Naive B cell (primary cell): ENCODE measurements at regions not wholly inside any gene's neighbourhood (a gene's known extent, or its start where the extent isn't known, plus 50 kb on each side); places are given as distances from the start of the nearest gene placed in this dataset.
"Not testable (repeated sequence)": the region's sequence is repeated elsewhere in the genome, so short reads cannot be mapped to it uniquely, and the experiment has no call there.

Source experiments
- ATAC-seq, 2 donors: fragments of 150-1000 bp; cut with Tn5 transposase; 2 replicates each; pipeline ENCODE4 v1.10.0; 2021; ENCODE audit warnings: low read depth in 2 of 2, mild to moderate bottlenecking in 2 of 2, moderate library complexity in 2 of 2
- DNase-seq: peaks from one replicate; pipeline ENCODE4 v3.0.0; 2022
- H3K27ac Mint-ChIP-seq, 6 donors: one replicate each; pipeline ENCODE4 v1.8.0; 2020 to 2022; ENCODE audit warnings: mild to moderate bottlenecking in 6 of 6, mixed read lengths in 6 of 6, moderate library complexity in 5 of 6, inconsistent platforms in 2 of 6
- H3K27me3 Mint-ChIP-seq, 3 donors: one replicate each; pipeline ENCODE4 v1.8.0; 2021 to 2022; ENCODE audit warnings: mixed read lengths in 3 of 3, mild to moderate bottlenecking in 1 of 3
- H3K36me3 Mint-ChIP-seq, 2 donors: one replicate each; pipeline ENCODE4 v1.8.0; 2020 to 2022; ENCODE audit warnings: mixed read lengths in 2 of 2, inconsistent platforms in 1 of 2, mild to moderate bottlenecking in 1 of 2
- H3K4me1 Mint-ChIP-seq, 3 donors: one replicate each; pipeline ENCODE4 v1.8.0; 2020 to 2022; ENCODE audit warnings: mixed read lengths in 3 of 3, inconsistent platforms in 1 of 3, mild to moderate bottlenecking in 1 of 3, moderate library complexity in 1 of 3
- H3K4me3 Mint-ChIP-seq, 8 donors: one replicate each; pipeline ENCODE4 v1.8.0; 2020 to 2022; ENCODE audit warnings: mild to moderate bottlenecking in 8 of 8, mixed read lengths in 8 of 8, moderate library complexity in 8 of 8, inconsistent platforms in 2 of 8
- H3K9me3 Mint-ChIP-seq, 7 donors: one replicate each; pipeline ENCODE4 v1.8.0; 2020 to 2022; ENCODE audit warnings: mixed read lengths in 7 of 7, mild to moderate bottlenecking in 5 of 7, inconsistent platforms in 2 of 7, moderate library complexity in 1 of 7

GRCh38 chr5:53262348-53262970, 152.9 kb upstream of the MOCS2 start:
- H3K4me3 Mint-ChIP-seq, result no peak overlapping the region
- H3K27ac Mint-ChIP-seq, result no peak overlapping the region
- H3K27me3 Mint-ChIP-seq, result peaks cover 0 to 8% (median 5%) of the 10 kb centered on the region in 3 donors
- peaks cover 0 to 2% (median 0%) of the 10 kb centered on the region in 7 donors for H3K9me3 Mint-ChIP-seq
- ATAC-seq (no peak), DNase-seq (no peak)
- H3K4me1 Mint-ChIP-seq, result no peaks in the 10 kb centered on the region
- H3K36me3 Mint-ChIP-seq, result peaks cover 0 to under 1% of the 10 kb centered on the region in 2 donors

DNA sequence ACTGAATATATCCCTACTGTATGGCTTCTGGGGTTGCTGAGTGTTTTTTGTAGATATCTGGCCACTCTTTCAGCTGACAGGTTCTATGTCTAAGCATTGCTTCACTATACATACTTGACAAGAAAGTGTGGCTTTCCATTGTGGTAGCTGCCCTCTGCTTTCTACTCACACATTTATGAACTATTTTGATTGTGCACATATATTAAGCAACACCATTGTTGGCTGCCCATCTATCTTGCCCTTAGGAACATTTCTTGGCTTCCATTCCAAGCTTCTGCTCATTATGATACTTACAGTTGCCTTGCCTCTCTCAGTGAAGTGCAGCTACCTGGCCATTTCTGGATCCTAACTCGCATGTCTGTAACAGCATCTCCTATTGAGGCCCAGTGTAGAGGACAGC, 153.6 kb upstream of the MOCS2 start:
- no peak overlapping the region for H3K27ac Mint-ChIP-seq
- no peak for ATAC-seq
- no peak for DNase-seq
- peaks cover 0 to 6% (median 0%) of the 10 kb centered on the region in 7 donors for H3K9me3 Mint-ChIP-seq
- H3K4me1 Mint-ChIP-seq, result no peaks in the 10 kb centered on the region
- H3K4me3 Mint-ChIP-seq, result no peak overlapping the region
- peaks cover 0 to 9% (median 8%) of the 10 kb centered on the region in 3 donors for H3K27me3 Mint-ChIP-seq
- H3K36me3 Mint-ChIP-seq, result peaks cover 0 to 6% of the 10 kb centered on the region in 2 donors

DNA sequence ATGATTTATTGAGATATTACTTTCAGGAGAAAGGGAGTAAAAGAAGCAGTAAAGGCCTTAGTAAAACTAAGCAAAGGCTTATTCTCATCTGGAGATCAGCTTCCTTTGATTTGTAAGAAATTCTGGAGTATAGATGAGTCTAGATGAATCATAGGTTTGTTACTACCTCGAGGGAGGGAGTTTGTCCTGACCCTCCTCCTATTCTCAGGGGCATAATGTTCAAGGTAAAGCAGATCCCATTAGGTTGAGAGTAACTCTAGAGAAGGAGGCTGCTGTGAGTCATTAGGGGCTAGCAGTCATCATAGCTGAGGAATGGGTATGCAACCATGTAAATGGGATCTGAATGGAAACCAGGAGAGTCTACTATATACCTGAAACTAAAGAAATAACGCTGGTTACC, 155.5 kb upstream of the MOCS2 start:
- Mint-ChIP-seq H3K27ac (no peak overlapping the region), H3K36me3 (peaks cover 0 to 6% of the 10 kb centered on the region in 2 donors), H3K4me3 (no peak overlapping the region), H3K9me3 (peaks cover 0 to 6% (median 0%) of the 10 kb centered on the region in 7 donors), H3K27me3 (peaks cover 6 to 13% (median 8%) of the 10 kb centered on the region in 3 donors), H3K4me1 (no peaks in the 10 kb centered on the region)
- DNase-seq, result no peak
- no peak for ATAC-seq

GRCh38 chr5:53268241-53268640, 158.7 kb upstream of the MOCS2 start:
- not testable (repeated sequence) for H3K27ac Mint-ChIP-seq, H3K4me1 Mint-ChIP-seq, H3K36me3 Mint-ChIP-seq, H3K4me3 Mint-ChIP-seq, ATAC-seq, DNase-seq
- peaks cover 6 to 13% (median 8%) of the 10 kb centered on the region in 3 donors for H3K27me3 Mint-ChIP-seq
- peaks cover 0 to 12% (median 4%) of the 10 kb centered on the region in 7 donors for H3K9me3 Mint-ChIP-seq

DNA sequence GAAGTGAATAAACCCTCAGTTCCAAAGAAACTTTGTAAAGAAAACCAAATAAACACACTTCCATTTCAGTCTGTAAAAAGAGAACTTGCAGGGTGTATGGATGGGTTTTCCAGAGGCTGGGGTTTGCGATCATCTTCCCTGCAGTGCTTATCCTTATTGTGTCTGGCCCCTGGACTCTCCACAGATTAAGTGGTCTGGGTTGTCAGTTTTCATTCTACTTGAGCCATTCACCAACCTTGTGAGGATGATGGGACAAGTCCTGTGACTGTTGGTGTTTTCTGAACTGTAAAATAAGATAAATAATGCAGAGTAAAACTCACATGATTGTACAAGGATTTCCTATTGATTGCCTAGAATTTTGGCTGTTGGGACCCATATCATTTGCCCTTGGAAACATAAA, 166.1 kb upstream of the MOCS2 start:
- H3K9me3 Mint-ChIP-seq, result peaks cover 2 to 11% (median 6%) of the 10 kb centered on the region in 7 donors
- H3K4me1 Mint-ChIP-seq, result no peaks in the 10 kb centered on the region
- H3K4me3 Mint-ChIP-seq, result no peak overlapping the region
- H3K36me3 Mint-ChIP-seq, result no peaks in the 10 kb centered on the region
- no peak overlapping the region for H3K27ac Mint-ChIP-seq
- ATAC-seq (no peak), DNase-seq (no peak)
- H3K27me3 Mint-ChIP-seq, result no peaks in the 10 kb centered on the region

- Mint-ChIP-seq H3K9me3 (peaks cover 2 to 16% (median 3%) of the 10 kb centered on the region in 7 donors), H3K4me3 (no peak overlapping the region), H3K4me1 (no peaks in the 10 kb centered on the region)
Measured at GRCh38 chr5:53276825-53277224, 167.3 kb upstream of the MOCS2 start.

DNA sequence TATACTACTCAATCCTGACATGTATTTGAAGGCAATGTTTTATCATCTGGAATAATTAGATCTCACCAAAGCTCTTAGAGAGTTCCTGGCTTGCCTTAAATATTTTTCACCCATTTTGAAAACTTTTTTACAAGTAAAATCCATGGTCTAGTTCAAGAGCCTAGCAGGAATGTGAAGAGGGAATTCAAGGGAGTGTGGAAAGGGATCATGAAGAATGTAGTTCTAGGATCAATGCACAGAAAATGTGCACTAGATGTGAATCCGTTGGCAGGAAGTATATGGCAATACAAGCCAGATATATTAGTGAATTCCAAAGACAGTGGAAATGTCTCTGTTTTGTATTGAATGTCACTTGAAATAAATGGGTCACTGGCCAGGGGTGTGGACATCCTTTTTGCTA, 167.9 kb upstream of the MOCS2 start:
- Mint-ChIP-seq H3K4me3 (no peak overlapping the region), H3K4me1 (no peaks in the 10 kb centered on the region)

More at GRCh38 chr5:53276825-53277224, 167.3 kb upstream of the MOCS2 start:
- DNase-seq (no peak), ATAC-seq (no peak)
- Mint-ChIP-seq H3K27ac (no peak overlapping the region), H3K27me3 (no peaks in the 10 kb centered on the region), H3K36me3 (no peaks in the 10 kb centered on the region)

GRCh38 chr5:53287573-53287972, 178.0 kb upstream of the MOCS2 start:
- Mint-ChIP-seq H3K4me1 (no peaks in the 10 kb centered on the region), H3K36me3 (peaks cover 0 to 3% of the 10 kb centered on the region in 2 donors), H3K27ac (no peak overlapping the region), H3K9me3 (peaks cover 6 to 58% (median 21%) of the 10 kb centered on the region in 7 donors), H3K27me3 (peaks cover 0 to 7% (median 5%) of the 10 kb centered on the region in 3 donors), H3K4me3 (no peak overlapping the region)
- ATAC-seq (no peak), DNase-seq (no peak)

More for the DNA sequence above, 167.9 kb upstream of the MOCS2 start:
- Mint-ChIP-seq H3K9me3 (peaks cover 0 to 16% (median 3%) of the 10 kb centered on the region in 7 donors), H3K36me3 (no peaks in the 10 kb centered on the region), H3K27me3 (no peaks in the 10 kb centered on the region), H3K27ac (no peak overlapping the region)
- no peak for ATAC-seq
- DNase-seq, result no peak

DNA sequence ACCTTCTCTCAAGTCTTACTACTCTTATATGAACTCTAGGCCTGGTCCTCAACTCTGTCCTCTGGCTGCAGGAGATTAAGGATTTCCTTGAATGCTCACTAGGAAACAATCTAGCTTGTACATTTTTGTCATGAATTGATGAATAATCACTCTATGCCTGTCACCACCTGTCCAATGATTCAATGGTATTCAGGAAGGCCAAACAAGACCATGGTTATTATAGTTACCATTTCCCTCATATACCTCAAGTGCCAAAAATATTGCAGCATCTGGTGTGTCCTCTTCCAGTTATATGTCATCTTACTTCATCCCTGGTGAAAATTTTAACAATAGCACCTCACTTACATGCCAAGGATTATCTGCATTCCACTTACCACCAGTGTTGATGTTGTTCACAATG, 179.0 kb upstream of the MOCS2 start:
- H3K4me1 Mint-ChIP-seq, result no peaks in the 10 kb centered on the region
- H3K4me3 Mint-ChIP-seq, result no peak overlapping the region
- H3K27me3 Mint-ChIP-seq, result peaks cover 0 to 7% (median 5%) of the 10 kb centered on the region in 3 donors
- no peak overlapping the region for H3K27ac Mint-ChIP-seq
- ATAC-seq, result no peak
- peaks cover 0 to 3% of the 10 kb centered on the region in 2 donors for H3K36me3 Mint-ChIP-seq
- peaks cover 6 to 52% (median 21%) of the 10 kb centered on the region in 7 donors for H3K9me3 Mint-ChIP-seq
- no peak for DNase-seq

- Mint-ChIP-seq H3K36me3 (peaks cover 0 to 3% of the 10 kb centered on the region in 2 donors), H3K4me1 (no peaks in the 10 kb centered on the region), H3K9me3 (peaks cover 6 to 43% (median 15%) of the 10 kb centered on the region in 7 donors), H3K27ac (no peak overlapping the region), H3K27me3 (peaks cover 0 to 7% (median 5%) of the 10 kb centered on the region in 3 donors), H3K4me3 (no peak overlapping the region)
- no peak for DNase-seq
- no peak for ATAC-seq
Measured at GRCh38 chr5:53291047-53291446, 181.5 kb upstream of the MOCS2 start.

DNA sequence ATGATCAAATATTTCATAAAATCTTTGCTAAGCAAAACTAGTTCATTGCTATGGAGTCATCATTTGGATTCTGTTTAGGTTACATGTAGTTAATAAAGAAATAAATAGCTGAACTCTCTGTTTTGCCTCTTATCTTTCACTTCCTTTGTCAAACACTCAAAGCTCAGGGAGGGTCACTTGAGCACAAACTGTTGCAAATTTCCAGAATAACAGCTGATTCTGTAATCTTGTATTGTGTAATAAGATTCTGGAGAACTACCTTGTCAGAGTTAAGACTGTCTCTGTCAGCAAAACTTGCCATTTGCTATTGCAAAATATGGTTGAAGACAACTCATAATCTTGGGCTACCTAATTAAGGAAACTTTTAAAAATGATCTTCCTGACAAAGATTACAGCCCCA, 182.0 kb upstream of the MOCS2 start:
- DNase-seq (no peak), ATAC-seq (no peak)
- peaks cover 0 to 3% of the 10 kb centered on the region in 2 donors for H3K36me3 Mint-ChIP-seq
- H3K4me1 Mint-ChIP-seq, result no peaks in the 10 kb centered on the region
- peaks cover 0 to 7% (median 5%) of the 10 kb centered on the region in 3 donors for H3K27me3 Mint-ChIP-seq
- H3K9me3 Mint-ChIP-seq, result peaks cover 6 to 39% (median 14%) of the 10 kb centered on the region in 7 donors
- no peak overlapping the region for H3K4me3 Mint-ChIP-seq
- H3K27ac Mint-ChIP-seq, result no peak overlapping the region

DNA sequence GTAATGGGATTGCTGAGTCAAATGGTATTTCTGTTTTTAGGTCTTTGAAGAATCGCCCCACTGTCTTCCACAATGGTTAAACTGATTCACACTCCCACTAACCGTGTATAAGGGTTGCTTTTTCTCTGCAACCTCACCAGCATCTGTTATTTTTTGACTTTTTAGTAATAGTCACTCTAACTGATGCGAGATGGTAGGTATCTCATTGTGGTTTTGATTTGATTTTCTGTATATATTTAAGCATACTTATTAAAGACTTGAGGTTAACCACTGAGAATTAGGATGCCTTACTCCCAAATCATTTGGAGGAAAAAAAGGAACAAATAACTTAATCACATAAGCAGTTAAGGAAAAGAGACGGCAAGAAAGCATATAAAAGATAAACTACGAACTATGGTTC, 181.6 kb upstream of the FST start:
- peaks cover 0 to 2% (median 0%) of the 10 kb centered on the region in 7 donors for H3K9me3 Mint-ChIP-seq
- no peaks in the 10 kb centered on the region for H3K4me1 Mint-ChIP-seq
- H3K4me3 Mint-ChIP-seq, result no peak overlapping the region
- ATAC-seq (no peak), DNase-seq (no peak)
- no peak overlapping the region for H3K27ac Mint-ChIP-seq
- H3K36me3 Mint-ChIP-seq, result no peaks in the 10 kb centered on the region
- H3K27me3 Mint-ChIP-seq, result peaks cover 0 to 4% (median 0%) of the 10 kb centered on the region in 3 donors

- H3K27me3 Mint-ChIP-seq, result peaks cover 0 to 4% (median 0%) of the 10 kb centered on the region in 3 donors
Measured at GRCh38 chr5:53302529-53302928, 177.9 kb upstream of the FST start.

DNA sequence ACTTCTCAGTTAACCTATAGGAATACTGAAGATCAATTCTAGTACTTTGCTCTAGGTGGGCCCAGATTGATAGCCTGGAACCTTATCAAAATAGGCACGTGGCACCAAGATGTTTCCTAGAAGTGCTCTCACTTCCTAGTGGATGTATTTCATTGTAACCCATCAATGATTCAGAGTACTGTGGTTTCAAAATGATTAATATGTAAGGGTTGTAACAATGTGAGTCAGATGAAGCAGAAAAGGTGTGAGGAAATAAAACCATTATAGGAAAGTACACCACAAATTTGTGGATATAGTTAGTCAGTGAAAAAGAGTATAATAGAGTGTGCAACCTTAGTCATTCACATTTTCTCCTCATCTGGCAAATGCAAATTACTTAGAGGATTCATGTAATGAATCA, 177.3 kb upstream of the FST start:
- Mint-ChIP-seq H3K27me3 (peaks cover 0 to under 1% (median 0%) of the 10 kb centered on the region in 3 donors), H3K27ac (no peak overlapping the region), H3K9me3 (peaks cover 0 to 23% (median 14%) of the 10 kb centered on the region in 7 donors), H3K4me1 (no peaks in the 10 kb centered on the region), H3K4me3 (no peak overlapping the region), H3K36me3 (no peaks in the 10 kb centered on the region)
- DNase-seq (no peak), ATAC-seq (no peak)

More at GRCh38 chr5:53302529-53302928, 177.9 kb upstream of the FST start:
- Mint-ChIP-seq H3K27ac (no peak overlapping the region), H3K4me3 (no peak overlapping the region), H3K9me3 (peaks cover 0 to 19% (median 11%) of the 10 kb centered on the region in 7 donors), H3K36me3 (no peaks in the 10 kb centered on the region), H3K4me1 (no peaks in the 10 kb centered on the region)
- DNase-seq (no peak), ATAC-seq (no peak)
